GM23338 (cell line): ENCODE measurements at regions not wholly inside any gene's neighbourhood (a gene's known extent, or its start where the extent isn't known, plus 50 kb on each side); places are given as distances from the start of the nearest gene placed in this dataset.

Experiments
- ATAC-seq: fragments of 200-7000 bp; cut with Tn5 transposase; 3 replicates; pipeline ENCODE4 v1.9.1; 2020
- DNase-seq: peaks from one replicate; pipeline ENCODE4 v3.0.0-alpha.2; 2015; ENCODE audit warnings: low spot score
- H2AFZ ChIP-seq: fragments of 200-600 bp; sonication (generic); 2 replicates; pipeline ENCODE4 v1.8.0; 2016; ENCODE audit warnings: antibody characterized with exemption, mild to moderate bottlenecking, moderate library complexity
- H3F3A ChIP-seq: fragments of 200-600 bp; sonication (generic); replicated peaks from 2 replicates; pipeline ENCODE4 v1.8.0; 2017; ENCODE audit warnings: antibody characterized with exemption, mixed run types, low read depth
- H3K27ac ChIP-seq: fragments of 200-600 bp; sonication (generic); 2 replicates; pipeline ENCODE4 v1.6.1; 2016; ENCODE audit warnings: low read depth
- H3K27me3 ChIP-seq: fragments of 200-600 bp; sonication (generic); 2 replicates; pipeline ENCODE4 v1.8.0; 2016; ENCODE audit warnings: mild to moderate bottlenecking, mixed run types, moderate library complexity; ENCODE audit not compliant: insufficient read depth
- H3K36me3 ChIP-seq: fragments of 200-600 bp; sonication (generic); 2 replicates; pipeline ENCODE4 v1.8.0; 2016; ENCODE audit warnings: mild to moderate bottlenecking; ENCODE audit not compliant: insufficient read depth
- H3K4me1 ChIP-seq: fragments of 200-600 bp; sonication (generic); 2 replicates; pipeline ENCODE4 v1.8.0; 2016; ENCODE audit warnings: mild to moderate bottlenecking, moderate library complexity; ENCODE audit not compliant: insufficient read depth
- H3K4me2 ChIP-seq: fragments of 200-600 bp; sonication (generic); 2 replicates; pipeline ENCODE4 v1.7.1; 2017; ENCODE audit warnings: mixed run types
- H3K4me3 ChIP-seq: fragments of 200-600 bp; sonication (generic); 2 replicates; pipeline ENCODE4 v1.6.1; 2016; ENCODE audit warnings: mixed run types
- H3K79me2 ChIP-seq: fragments of 200-600 bp; sonication (generic); replicated peaks from 2 replicates; pipeline ENCODE4 v1.8.0; 2017; ENCODE audit warnings: mild to moderate bottlenecking; ENCODE audit not compliant: insufficient read depth
- H3K9me2 ChIP-seq: fragments of 200-600 bp; sonication (generic); 2 replicates; pipeline ENCODE4 v1.8.0; 2017; ENCODE audit not compliant: insufficient read depth
- H4K20me1 ChIP-seq: fragments of 200-600 bp; sonication (generic); replicated peaks from 2 replicates; pipeline ENCODE4 v1.8.0; 2017; ENCODE audit warnings: mild to moderate bottlenecking; ENCODE audit not compliant: insufficient read depth
- H3K27ac Mint-ChIP-seq: 2 replicates; pipeline ENCODE4 v1.8.0; 2020; ENCODE audit warnings: inconsistent platforms, mild to moderate bottlenecking, moderate library complexity, mixed read lengths
- H3K27me3 Mint-ChIP-seq: 3 replicates; pipeline ENCODE4 v1.8.0; 2022; ENCODE audit warnings: low read depth, mild to moderate bottlenecking, moderate library complexity, mixed read lengths, inconsistent platforms; ENCODE audit not compliant: insufficient read depth, poor library complexity
- H3K36me3 Mint-ChIP-seq: 3 replicates; pipeline ENCODE4 v1.8.0; 2021; ENCODE audit warnings: low read depth, mild to moderate bottlenecking, inconsistent platforms, moderate library complexity, mixed read lengths
- H3K4me1 Mint-ChIP-seq: 3 replicates; pipeline ENCODE4 v1.8.0; 2020; ENCODE audit warnings: mild to moderate bottlenecking, inconsistent platforms, mixed read lengths
- H3K4me3 Mint-ChIP-seq: 3 replicates; pipeline ENCODE4 v1.8.0; 2021; ENCODE audit warnings: moderate library complexity, mild to moderate bottlenecking, inconsistent platforms, mixed read lengths
- H3K9me3 Mint-ChIP-seq: 3 replicates; pipeline ENCODE4 v1.8.0; 2020; ENCODE audit warnings: moderate library complexity, mild to moderate bottlenecking, inconsistent platforms, mixed read lengths
- CREB1 ChIP-seq: fragments of 250-450 bp; sonication (Bioruptor Pico); IDR thresholded peaks from 2 replicates; pipeline ENCODE4 v1.5.0; 2020; ENCODE audit warnings: low read depth, mild to moderate bottlenecking, moderate library complexity
- EZH2 ChIP-seq: fragments of 200-600 bp; sonication (generic); IDR thresholded peaks from one replicate; pipeline ENCODE4 v1.8.0; 2017; ENCODE audit warnings: antibody characterized with exemption, mild to moderate bottlenecking, low read depth; ENCODE audit not compliant: unreplicated experiment
- EZH2phosphoT487 ChIP-seq: fragments of 200-600 bp; sonication (generic); IDR thresholded peaks from one replicate; pipeline ENCODE4 v1.8.1; 2018; ENCODE audit warnings: antibody characterized with exemption; ENCODE audit not compliant: unreplicated experiment
- JUNB ChIP-seq: IDR thresholded peaks from one replicate; pipeline ENCODE4 v1.6.1; 2016; ENCODE audit warnings: antibody characterized with exemption; ENCODE audit not compliant: unreplicated experiment
- NANOG ChIP-seq: IDR thresholded peaks from 2 replicates; pipeline ENCODE4 v1.6.1; 2016; ENCODE audit warnings: antibody characterized with exemption, borderline replicate concordance
- POLR2AphosphoS5 ChIP-seq: IDR thresholded peaks from 2 replicates; pipeline ENCODE4 v1.6.1; 2016; ENCODE audit warnings: antibody characterized with exemption, low read depth
- STAT1 ChIP-seq: IDR thresholded peaks from one replicate; pipeline ENCODE4 v1.6.1; 2016; ENCODE audit warnings: antibody characterized with exemption; ENCODE audit not compliant: unreplicated experiment
- ZNF331 ChIP-seq: fragments of 250-450 bp; sonication (Bioruptor Pico); IDR thresholded peaks from 2 replicates; pipeline ENCODE4 v1.5.0; 2020; ENCODE audit warnings: low read depth, mild to moderate bottlenecking, moderate library complexity
- TF ChIP-seq, protein P1 (sequence below): IDR thresholded peaks from 2 replicates; pipeline ENCODE4 v1.6.1; 2016; ENCODE audit warnings: antibody characterized with exemption
- TF ChIP-seq, protein P2 (sequence below): IDR thresholded peaks from one replicate; pipeline ENCODE4 v1.6.1; 2018; ENCODE audit warnings: antibody characterized with exemption; ENCODE audit not compliant: unreplicated experiment
- TF ChIP-seq, protein P3 (sequence below), 2 experiments: fragments of 200-600 bp in 1 of 2; sonication (generic) in 1 of 2; conservative IDR thresholded peaks; 2 replicates each; pipeline versions ENCODE4 v1.5.1 to v1.6.1; 2016 to 2017; ENCODE audit warnings: antibody characterized with exemption in 2 of 2, low read depth in 2 of 2, mild to moderate bottlenecking in 2 of 2, moderate library complexity in 1 of 2
- TF ChIP-seq, protein P4 (sequence below): fragments of 250-450 bp; sonication (Bioruptor Pico); IDR thresholded peaks from 2 replicates; pipeline ENCODE4 v1.5.0; 2020; ENCODE audit warnings: mild to moderate bottlenecking, moderate library complexity

DNA sequence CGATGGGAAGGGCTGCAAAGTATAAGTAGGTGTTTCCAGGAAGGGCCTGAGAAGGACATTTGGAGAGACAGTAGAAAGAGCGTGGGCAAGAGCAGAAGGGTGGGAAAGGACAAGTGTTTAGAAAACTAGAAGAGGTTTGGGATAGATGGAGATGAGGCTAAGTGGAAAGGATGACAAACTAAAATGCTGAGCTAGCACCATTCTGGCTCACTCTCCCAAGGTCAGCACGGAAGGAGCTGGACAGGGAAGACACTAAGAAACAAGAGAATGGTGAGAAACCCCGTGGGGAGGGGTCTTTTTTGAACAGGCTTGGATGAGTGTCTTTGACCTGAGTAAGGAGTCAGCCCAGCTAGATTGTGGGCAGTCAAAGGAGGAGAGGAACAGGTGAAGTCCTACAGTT lies 286.0 kb downstream of the CDK5RAP2 start:
- H3F3A ChIP-seq, result no peaks in the 10 kb centered on the region
- Mint-ChIP-seq H3K4me1 (peaks cover 2% of the 10 kb centered on the region; the same call in 2 of the 3 replicates), H3K4me3 (no peak overlapping the region), H3K27ac (no peak overlapping the region), H3K9me3 (peaks cover 5% of the 10 kb centered on the region; the same call in 1 of the 3 replicates), H3K36me3 (peaks cover 6% of the 10 kb centered on the region; the same call in 1 of the 3 replicates), H3K27me3 (peaks cover 2% of the 10 kb centered on the region)
- no peaks in the 10 kb centered on the region for H4K20me1 ChIP-seq
- H2AFZ ChIP-seq, result no peak overlapping the region
- H3K27me3 ChIP-seq, result no peaks in the 10 kb centered on the region
- H3K9me2 ChIP-seq, result peaks cover 5% of the 10 kb centered on the region; the same call in 1 of the 2 replicates
- no peaks in the 10 kb centered on the region for H3K79me2 ChIP-seq
- no peak overlapping the region for H3K4me2 ChIP-seq
- TF ChIP-seq POLR2AphosphoS5, result no peak
- TF ChIP-seq CREB1 (CRISPR knock-in tag), result no peak
- no peak for TF ChIP-seq JUNB
- TF ChIP-seq, protein P1, sequence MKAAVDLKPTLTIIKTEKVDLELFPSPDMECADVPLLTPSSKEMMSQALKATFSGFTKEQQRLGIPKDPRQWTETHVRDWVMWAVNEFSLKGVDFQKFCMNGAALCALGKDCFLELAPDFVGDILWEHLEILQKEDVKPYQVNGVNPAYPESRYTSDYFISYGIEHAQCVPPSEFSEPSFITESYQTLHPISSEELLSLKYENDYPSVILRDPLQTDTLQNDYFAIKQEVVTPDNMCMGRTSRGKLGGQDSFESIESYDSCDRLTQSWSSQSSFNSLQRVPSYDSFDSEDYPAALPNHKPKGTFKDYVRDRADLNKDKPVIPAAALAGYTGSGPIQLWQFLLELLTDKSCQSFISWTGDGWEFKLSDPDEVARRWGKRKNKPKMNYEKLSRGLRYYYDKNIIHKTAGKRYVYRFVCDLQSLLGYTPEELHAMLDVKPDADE, result no peak
- TF ChIP-seq NANOG, result no peak
- TF ChIP-seq, protein P2, sequence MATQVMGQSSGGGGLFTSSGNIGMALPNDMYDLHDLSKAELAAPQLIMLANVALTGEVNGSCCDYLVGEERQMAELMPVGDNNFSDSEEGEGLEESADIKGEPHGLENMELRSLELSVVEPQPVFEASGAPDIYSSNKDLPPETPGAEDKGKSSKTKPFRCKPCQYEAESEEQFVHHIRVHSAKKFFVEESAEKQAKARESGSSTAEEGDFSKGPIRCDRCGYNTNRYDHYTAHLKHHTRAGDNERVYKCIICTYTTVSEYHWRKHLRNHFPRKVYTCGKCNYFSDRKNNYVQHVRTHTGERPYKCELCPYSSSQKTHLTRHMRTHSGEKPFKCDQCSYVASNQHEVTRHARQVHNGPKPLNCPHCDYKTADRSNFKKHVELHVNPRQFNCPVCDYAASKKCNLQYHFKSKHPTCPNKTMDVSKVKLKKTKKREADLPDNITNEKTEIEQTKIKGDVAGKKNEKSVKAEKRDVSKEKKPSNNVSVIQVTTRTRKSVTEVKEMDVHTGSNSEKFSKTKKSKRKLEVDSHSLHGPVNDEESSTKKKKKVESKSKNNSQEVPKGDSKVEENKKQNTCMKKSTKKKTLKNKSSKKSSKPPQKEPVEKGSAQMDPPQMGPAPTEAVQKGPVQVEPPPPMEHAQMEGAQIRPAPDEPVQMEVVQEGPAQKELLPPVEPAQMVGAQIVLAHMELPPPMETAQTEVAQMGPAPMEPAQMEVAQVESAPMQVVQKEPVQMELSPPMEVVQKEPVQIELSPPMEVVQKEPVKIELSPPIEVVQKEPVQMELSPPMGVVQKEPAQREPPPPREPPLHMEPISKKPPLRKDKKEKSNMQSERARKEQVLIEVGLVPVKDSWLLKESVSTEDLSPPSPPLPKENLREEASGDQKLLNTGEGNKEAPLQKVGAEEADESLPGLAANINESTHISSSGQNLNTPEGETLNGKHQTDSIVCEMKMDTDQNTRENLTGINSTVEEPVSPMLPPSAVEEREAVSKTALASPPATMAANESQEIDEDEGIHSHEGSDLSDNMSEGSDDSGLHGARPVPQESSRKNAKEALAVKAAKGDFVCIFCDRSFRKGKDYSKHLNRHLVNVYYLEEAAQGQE, result no peak
- TF ChIP-seq EZH2, result no peak
- no peak for TF ChIP-seq STAT1
- no peak for TF ChIP-seq ZNF331
- TF ChIP-seq EZH2phosphoT487, result no peak
- TF ChIP-seq, protein P3, sequence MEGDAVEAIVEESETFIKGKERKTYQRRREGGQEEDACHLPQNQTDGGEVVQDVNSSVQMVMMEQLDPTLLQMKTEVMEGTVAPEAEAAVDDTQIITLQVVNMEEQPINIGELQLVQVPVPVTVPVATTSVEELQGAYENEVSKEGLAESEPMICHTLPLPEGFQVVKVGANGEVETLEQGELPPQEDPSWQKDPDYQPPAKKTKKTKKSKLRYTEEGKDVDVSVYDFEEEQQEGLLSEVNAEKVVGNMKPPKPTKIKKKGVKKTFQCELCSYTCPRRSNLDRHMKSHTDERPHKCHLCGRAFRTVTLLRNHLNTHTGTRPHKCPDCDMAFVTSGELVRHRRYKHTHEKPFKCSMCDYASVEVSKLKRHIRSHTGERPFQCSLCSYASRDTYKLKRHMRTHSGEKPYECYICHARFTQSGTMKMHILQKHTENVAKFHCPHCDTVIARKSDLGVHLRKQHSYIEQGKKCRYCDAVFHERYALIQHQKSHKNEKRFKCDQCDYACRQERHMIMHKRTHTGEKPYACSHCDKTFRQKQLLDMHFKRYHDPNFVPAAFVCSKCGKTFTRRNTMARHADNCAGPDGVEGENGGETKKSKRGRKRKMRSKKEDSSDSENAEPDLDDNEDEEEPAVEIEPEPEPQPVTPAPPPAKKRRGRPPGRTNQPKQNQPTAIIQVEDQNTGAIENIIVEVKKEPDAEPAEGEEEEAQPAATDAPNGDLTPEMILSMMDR (conservative IDR thresholded peaks at IDR 0.05; ENCODE audit: low read depth in 2 of 2), result no peak
- TF ChIP-seq, protein P4, sequence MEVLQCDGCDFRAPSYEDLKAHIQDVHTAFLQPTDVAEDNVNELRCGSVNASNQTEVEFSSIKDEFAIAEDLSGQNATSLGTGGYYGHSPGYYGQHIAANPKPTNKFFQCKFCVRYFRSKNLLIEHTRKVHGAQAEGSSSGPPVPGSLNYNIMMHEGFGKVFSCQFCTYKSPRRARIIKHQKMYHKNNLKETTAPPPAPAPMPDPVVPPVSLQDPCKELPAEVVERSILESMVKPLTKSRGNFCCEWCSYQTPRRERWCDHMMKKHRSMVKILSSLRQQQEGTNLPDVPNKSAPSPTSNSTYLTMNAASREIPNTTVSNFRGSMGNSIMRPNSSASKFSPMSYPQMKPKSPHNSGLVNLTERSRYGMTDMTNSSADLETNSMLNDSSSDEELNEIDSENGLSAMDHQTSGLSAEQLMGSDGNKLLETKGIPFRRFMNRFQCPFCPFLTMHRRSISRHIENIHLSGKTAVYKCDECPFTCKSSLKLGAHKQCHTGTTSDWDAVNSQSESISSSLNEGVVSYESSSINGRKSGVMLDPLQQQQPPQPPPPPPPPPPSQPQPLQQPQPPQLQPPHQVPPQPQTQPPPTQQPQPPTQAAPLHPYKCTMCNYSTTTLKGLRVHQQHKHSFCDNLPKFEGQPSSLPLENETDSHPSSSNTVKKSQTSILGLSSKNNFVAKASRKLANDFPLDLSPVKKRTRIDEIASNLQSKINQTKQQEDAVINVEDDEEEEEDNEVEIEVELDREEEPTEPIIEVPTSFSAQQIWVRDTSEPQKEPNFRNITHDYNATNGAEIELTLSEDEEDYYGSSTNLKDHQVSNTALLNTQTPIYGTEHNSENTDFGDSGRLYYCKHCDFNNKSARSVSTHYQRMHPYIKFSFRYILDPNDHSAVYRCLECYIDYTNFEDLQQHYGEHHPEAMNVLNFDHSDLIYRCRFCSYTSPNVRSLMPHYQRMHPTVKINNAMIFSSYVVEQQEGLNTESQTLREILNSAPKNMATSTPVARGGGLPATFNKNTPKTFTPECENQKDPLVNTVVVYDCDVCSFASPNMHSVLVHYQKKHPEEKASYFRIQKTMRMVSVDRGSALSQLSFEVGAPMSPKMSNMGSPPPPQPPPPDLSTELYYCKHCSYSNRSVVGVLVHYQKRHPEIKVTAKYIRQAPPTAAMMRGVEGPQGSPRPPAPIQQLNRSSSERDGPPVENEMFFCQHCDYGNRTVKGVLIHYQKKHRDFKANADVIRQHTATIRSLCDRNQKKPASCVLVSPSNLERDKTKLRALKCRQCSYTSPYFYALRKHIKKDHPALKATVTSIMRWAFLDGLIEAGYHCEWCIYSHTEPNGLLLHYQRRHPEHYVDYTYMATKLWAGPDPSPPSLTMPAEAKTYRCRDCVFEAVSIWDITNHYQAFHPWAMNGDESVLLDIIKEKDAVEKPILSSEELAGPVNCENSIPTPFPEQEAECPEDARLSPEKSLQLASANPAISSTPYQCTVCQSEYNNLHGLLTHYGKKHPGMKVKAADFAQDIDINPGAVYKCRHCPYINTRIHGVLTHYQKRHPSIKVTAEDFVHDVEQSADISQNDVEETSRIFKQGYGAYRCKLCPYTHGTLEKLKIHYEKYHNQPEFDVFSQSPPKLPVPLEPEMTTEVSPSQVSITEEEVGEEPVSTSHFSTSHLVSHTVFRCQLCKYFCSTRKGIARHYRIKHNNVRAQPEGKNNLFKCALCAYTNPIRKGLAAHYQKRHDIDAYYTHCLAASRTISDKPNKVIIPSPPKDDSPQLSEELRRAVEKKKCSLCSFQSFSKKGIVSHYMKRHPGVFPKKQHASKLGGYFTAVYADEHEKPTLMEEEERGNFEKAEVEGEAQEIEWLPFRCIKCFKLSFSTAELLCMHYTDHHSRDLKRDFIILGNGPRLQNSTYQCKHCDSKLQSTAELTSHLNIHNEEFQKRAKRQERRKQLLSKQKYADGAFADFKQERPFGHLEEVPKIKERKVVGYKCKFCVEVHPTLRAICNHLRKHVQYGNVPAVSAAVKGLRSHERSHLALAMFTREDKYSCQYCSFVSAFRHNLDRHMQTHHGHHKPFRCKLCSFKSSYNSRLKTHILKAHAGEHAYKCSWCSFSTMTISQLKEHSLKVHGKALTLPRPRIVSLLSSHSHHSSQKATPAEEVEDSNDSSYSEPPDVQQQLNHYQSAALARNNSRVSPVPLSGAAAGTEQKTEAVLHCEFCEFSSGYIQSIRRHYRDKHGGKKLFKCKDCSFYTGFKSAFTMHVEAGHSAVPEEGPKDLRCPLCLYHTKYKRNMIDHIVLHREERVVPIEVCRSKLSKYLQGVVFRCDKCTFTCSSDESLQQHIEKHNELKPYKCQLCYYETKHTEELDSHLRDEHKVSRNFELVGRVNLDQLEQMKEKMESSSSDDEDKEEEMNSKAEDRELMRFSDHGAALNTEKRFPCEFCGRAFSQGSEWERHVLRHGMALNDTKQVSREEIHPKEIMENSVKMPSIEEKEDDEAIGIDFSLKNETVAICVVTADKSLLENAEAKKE, result no peak
- ATAC-seq, result no peak
- H3K4me3 ChIP-seq, result no peak overlapping the region
- H3K27ac ChIP-seq, result no peak overlapping the region
- no peak for DNase-seq
- no peaks in the 10 kb centered on the region for H3K4me1 ChIP-seq
- H3K36me3 ChIP-seq, result no peaks in the 10 kb centered on the region
